ENCODE measurements at regions not wholly inside any gene's neighbourhood (a gene's known extent, or its start where the extent isn't known, plus 50 kb on each side); places are given as distances from the start of the nearest gene placed in this dataset.

DNA sequence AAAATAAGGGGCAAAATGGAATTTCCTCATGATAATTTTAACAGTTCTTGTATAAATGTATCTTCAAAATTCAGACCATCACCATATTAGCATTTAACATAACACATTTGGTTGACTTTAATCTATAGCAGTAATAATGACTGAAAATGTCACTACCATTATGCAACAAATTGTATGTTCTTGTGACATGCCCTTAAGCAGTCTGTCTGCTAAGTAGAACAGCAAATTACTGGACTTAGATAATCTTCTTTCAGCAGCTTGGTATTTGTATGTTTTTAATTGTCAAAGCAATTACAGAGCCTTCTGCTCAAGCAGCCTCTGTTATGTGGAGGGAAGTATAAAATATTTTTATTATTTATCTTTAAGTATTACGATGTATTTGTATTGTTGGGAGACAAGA is 214.3 kb upstream of the NXPH2 start:
- no peak for DNase-seq

DNA sequence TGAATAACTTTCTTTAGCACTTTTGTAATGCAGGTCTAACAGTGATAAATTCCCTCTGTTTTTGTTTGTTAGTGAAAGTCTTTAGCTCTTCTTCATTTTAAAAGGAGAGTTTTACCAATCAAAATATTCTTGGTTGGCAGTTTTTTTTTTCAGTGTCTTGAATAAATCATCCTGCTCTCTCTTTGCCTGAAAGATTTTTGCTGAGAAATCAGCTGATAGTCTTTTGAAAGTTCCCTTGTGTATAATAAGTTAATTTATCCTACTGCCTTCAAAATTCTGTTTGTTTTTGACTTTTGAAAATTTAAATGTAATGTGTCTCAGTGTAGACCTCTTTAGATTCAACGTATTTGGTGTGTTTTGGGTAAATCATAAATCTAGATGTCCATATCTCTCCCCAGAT is 205.7 kb upstream of the NXPH2 start:
- no peak for DNase-seq

DNA sequence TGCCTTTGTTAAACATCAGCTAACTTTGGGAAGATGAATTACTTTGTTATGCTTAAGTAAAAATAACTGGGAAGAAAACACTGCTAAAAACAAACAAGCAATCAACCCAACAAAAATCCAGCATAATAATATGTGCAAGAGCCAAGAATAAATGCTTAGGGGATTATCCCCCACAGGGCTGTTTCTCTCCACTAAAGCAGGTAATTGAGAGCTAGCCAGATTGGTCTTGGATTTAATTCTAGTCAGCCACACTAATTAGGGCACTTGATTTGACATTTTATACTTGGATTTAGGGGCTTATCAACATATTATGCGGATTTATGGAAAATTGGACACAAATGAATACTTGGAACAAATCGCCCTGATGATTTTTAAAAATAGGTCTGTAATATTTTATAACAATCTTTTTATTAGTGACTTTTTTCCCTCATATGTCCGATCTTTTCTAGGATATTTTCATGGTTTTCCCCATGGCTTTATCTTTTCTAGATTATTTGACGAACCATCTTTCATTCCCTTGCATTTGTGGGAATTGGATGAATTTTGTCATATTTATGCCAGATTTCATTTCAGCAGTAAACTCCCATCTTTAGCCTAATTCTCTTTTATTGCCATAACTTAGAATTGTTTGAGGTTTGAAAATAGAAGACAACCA is 199.1 kb upstream of the NXPH2 start:
- no peak for DNase-seq

DNA sequence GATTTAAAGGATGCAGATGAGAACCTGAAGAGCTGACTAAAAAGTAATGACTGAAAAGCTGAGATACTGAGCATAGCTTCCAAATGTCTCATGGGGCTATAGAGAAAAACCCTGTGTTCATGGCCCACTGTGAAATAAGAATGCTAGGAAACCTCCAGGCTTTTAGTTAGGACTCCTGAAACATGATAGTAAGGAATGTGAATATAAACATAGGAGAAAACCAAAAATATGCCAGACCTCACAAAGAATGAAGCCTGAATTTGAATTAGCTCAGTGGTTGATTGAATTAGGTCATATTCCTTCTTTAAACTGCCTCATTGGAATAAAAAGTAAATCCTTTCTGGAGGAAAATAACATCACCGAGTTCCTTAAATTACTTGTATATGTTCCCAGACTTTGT is 194.5 kb upstream of the NXPH2 start:
- DNase-seq, result no peak

DNA sequence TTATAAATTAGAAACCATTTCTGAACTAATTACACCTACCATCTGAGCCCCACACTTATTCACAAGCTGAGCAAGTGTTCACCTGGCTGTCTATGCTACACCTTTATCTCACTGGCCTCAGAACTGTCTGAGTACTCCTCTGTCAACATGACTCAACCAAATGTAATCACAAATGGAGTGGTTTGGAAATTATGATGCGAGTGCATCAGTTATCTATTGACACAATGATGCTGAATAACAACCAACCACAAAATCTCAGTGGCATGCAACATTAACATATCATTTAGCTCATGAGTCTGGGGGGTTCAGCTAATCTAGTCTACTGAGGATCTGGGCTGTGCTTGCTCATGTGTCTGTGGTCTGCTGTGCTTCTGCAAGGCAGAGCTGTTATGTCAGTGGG is 184.2 kb upstream of the NXPH2 start:
- no peak for DNase-seq

DNA sequence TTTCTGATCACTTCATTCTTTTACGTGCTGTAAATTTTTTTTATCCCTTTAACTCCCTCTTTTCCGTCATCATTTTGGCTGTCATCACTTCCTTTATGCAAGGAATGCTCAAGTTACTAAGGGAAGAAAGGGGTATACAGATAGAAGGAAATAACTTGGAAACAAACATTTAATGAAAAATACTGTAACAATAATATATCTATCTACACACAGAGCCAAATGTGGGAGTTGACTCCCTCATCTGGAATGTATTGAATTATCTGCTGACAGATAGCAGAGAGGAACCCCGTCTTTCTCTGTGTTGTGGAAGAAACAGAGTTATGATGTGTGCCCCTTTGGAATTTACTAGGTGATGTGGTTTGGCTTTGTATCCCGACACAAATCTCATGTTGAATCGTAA is 182.5 kb upstream of the NXPH2 start:
- no peak for DNase-seq

DNA sequence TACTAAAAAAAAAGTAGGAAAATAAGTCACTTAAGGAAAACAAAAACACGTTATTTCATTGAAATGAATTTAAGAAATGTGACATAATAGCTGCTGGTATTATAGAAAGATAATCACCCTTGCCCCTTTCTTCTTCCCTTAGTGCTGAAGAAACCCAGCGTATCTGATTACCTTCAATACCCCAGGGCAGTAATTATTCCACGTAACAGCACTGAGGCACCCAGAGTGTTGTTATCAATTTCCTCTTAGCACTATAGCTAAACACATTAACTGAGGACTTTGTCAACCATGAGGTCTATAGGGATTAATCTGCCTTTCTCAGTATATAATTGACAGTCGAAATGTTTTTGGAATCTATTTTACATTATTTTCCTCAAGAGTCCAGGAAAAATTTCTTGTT is 180.0 kb upstream of the NXPH2 start:
- no peak for DNase-seq

DNA sequence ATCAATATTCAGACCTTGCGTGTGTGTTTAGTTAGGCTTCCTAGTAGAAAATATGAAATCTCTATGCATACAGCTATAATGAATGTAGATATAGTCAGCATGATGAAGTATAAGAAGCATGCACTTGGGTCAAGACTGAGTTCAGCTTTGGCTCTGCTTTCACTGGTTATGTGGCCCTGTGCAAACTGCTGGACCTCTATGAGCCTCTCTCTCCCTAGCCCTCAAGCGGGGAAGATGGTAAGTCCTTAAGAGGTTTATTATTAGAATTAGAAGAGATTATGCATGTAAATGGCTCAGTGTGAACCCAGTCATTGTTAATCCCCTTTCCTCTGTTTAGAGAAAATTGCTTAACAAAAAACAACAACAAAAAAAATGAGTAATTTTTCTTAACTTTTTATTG is 178.8 kb upstream of the NXPH2 start:
- no peak for DNase-seq

DNA sequence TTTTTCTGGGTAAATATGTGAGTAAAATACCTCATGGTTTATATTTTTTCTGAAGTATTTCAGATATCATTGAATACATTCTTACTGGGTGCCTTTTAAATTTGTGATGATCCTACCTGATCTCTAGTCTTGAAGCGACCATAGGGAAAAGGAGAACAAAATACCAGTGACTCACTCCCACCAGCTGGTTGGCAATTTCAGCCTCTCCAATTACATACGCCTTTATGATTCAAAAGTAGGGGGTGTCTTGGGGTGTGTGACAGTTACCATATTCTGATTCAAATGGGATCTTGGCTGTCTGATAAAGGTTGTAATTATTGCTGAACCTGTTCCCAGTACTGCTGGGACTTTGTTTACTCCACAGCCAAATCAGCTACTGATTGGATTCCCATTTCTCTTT is 175.9 kb upstream of the NXPH2 start:
- DNase-seq, result peak; percentile 44

DNA sequence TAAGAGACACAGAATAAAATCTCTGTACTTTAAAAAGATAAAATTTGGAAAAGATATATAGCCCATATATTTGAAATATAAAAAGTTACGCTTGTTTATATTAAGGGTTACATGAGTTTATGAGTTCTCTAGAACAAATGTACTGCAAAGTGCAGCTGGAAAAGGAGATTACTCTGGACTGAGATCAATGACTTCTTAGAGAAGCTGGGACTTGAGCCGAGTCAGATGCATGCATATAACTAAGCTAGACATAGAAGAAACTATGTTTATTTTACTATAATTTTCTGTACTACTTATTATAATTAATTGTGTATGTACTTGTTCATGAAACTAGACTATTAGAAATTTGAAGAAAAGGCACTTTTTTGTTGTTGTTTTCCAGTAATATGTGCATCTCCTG is 170.3 kb upstream of the NXPH2 start:
- no peak for DNase-seq

DNA sequence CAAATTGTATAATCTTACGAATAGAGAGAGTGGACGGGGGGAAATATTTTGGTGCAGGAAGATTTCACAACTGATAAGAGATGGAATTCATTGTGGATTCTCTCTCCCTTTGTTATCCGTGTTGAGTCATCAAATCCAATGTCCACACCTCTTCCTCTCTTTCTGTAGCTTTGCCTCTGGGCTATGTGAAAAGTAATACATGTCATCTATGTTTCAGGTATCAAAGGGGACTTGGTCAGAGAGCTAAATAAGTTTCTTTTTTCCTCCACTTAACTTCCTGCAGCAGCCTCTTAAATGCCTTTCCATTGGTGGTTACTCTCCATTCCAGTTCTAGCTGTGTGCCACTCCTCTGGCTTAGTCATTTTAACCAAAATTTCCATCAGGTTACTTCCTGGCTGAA is 169.3 kb upstream of the NXPH2 start:
- DNase-seq, result no peak

DNA sequence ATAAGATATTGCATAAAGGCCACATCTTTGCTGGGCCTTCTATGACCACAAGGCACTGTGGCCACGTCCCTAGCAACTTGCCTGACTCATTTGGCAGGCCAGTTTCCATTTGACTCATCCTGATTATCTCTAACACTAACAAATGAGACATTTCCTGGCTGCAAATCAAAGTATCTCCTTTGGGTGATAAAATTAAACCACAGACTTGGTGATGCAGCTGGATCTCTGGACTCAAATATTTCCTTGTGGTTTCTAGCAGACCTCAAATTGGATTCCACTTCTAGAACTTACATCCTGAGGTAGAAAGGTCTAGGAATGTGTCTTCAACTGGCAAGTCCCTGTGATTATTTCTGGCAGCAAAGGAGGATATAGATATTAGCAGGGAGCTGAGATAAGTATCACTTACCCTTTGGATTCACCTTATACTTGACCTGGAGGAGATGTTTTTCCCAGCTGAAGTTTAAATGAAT is 167.9 kb upstream of the NXPH2 start:
- no peak for DNase-seq

DNA sequence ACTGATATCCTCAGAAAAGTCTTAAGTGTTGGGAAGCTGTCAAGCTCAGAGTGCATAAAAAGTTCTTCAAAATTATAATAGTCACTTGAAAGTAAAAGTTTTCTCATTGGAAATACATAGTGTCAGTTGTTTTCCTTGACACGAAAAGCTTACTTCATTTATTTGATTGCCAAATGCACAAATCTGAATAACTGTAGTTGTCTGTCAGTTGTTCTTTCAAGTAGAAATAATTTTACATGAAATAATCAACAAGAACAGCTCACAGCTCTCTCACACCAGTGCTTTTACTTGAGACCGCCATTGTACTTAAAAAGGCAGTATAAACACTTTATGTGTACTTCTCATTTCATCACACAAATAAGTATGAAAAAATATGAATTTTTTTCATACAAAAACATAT is 163.3 kb upstream of the NXPH2 start:
- DNase-seq, result no peak

DNA sequence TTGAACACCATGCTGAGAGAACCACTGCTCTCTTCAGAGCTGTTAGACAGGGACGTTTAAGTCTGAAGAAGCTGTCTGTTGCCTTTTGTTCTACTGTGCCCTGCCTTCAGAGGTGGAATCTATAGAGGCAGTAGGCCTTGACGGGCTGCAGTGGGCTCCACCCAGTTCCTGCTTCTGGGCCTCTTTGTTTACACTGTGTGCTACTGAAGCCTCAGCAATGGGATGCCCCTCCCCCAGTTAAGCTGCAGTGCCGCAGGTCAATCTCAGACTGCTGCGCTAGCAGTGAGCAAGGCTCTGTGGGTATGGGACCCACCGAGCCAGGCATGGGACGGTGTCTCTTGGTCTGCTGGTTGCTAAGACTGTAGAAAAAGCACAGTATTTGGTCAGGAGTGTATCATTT is 162.3 kb upstream of the NXPH2 start:
- no peak for DNase-seq

DNA sequence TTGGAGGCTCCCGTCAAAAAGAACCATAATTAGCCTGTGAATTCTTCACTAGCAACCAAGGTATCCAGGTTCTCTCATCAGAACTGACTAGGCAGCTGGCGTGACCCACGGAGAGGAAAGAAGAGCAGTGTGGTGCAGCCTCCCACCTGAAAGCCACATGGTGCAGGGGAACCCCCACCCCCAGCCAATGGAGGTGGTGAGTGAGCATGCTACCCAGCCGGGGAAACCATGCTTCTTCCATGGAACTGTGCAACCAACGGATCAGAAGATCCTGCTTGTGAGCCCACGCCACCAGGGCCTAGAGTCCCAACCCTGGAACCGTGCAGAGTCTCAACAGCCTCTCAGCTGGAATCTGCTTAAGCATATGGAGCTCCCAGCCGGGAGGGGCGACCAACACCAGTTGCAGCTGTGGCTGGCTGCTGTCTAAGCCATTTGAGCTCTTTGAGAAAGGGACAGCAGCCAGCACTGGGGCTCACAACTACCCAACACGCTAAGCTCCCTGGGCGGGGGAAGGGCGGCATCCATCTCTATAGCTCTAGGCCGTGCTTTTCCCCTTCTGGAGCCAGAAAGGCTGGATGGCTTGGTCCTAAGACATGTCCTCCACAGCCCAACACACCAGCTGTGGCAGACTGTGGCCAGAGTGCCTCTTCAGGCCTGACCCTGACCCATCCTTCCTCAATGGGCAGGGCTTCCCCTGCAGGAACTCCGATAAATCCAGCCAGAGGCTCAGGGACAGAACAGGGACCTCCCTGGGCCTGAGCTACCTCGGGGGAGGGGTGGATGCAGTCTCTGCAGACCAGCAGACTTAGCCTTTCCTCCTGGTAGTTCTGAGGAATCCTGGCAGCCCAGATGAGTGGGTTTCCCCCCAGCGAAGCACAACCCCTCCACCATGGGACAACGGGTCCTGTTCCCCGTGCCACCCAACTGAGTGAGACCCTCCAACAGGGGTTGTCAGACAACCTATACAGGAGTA is 151.4 kb upstream of the NXPH2 start:
- DNase-seq, result no peak

DNA sequence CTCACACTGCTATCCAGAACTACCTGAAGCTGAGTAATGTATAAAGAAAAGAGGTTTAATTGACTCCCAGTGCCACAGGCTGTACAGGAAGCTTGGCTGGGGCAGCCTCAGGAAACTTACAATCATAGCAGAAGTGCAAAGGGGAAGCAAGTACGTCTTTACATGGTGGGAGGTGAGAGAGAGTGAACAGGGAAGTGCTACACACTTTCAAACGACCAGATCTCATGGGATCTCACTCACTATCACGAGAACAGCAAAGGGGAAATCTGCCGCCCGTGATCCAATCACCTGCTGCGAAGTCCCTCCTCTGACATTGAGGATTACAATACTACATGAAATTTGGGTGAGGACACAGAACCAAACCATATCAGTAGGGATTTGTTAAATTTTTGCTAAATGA is 150.4 kb upstream of the NXPH2 start:
- no peak for DNase-seq

DNA sequence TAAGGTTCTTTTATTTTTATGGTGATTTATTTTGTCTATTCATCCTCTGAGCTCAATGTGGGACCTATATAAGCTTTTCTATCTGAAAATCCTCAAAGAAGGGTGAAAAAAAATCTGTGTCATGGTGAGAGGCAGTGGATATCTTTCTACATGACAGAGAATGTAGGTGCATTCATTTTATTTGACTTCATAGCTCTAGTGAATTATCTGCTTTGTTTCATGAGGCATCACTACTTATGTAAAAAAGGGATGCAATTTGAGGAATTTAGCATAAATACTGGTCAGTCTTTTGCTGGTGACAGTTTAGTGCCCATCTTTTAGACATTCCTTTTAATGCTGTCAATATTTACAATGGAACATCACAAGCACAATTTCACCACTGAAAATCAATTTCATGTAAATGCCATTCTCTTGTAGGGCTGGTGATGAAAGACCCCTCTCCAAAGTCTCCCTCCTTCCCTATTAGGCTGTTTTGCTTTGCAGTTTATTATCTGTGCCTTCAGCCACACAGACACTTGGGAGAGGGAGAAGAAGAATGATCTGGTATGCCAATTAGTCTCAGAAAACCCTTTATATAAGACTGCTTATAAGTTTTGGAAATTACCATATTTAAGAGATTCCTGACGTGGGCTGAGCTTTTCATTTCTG is 148.3 kb upstream of the NXPH2 start:
- DNase-seq, result no peak

DNA sequence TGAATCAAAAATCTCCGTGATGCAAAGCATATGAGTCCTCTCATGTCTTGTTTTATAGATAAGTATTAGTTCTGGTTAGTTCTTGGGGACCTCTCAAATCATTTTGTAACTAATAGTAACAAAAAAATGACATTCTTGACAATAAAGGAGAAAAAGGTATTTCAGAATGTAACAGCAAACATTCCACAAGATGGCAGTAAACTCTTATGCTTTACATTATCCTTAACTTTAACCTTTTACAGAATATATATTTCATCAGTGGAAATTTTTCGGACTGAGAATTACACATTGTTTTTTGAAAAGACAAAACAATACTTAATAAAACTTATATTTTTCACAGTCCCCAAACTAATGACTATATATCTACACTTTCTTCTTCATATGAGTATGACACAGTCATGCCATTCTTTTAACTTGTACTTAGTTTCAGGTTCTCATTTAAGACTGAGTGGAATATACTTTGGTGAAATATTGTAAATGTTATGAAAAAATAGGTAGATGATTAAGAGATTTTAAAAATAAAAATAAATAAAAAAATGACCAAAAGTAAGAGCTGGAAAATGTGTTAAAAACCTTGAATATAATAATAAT is 142.9 kb upstream of the NXPH2 start:
- DNase-seq, result no peak

DNA sequence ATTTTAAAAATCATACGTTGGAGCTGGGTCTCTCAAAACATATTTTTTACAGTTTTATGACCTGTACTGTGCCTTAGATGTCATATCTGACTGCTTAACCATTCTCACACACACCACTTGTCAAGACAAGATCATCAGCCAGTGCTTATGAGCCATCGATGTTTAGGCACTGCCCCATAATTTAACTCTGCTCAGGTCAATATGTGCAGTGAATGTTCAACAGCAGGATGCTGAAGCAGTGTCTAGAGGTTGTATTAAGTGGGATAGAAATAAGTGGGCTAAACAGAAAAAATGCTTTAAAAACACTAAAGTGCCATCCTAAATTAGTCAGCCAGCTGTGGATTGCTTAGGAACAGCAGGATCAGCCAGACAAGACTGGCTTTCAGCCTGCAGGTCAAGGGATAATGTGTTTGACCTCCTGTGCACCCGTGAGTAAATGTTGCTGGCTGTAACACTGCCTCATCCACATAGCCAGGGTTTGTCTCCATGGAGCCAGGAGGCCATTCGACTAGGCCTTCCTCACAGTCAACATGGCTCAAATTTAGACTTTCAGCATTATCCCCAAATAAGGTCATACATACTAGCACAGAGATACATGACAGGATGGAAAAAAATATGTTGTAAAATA is 139.0 kb upstream of the NXPH2 start:
- DNase-seq, result no peak

DNA sequence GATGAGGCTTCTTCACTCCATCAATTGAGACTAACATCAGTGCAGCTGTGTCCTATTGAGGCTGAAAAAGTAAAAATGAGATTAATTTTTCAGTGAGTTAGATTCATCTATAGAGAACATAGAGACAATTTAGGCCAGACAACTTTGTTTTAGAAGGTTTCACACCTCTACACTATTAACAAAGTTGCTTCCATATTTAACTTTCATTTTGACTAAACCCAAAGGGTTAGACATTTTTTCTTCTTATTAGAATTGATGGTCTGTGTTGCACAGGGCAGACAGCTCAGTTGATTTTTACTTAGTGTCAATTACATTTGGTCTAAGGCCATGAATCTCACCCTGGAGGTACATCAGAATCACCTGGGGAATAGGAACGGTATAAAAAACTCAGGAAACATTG is 130.2 kb upstream of the NXPH2 start:
- no peak for DNase-seq

DNA sequence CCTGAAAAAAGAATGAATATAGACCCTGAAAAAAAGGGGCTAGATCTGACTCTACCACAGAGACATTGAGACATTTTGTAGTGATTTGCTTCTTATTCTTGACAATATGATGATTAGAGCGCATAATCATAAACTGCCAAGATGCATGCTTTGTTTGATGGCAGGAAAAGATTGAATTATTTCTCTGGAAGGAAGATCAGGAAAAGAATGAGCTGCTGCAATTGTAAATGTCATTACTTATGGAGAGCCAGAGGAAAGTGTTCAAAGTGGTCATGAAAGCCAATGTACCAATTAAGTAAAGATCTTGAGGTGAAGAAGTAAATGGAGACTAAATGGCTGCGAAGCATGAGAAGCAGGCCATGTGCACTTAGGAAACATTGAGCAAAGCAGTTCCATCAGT is 126.4 kb upstream of the NXPH2 start:
- DNase-seq, result no peak

DNA sequence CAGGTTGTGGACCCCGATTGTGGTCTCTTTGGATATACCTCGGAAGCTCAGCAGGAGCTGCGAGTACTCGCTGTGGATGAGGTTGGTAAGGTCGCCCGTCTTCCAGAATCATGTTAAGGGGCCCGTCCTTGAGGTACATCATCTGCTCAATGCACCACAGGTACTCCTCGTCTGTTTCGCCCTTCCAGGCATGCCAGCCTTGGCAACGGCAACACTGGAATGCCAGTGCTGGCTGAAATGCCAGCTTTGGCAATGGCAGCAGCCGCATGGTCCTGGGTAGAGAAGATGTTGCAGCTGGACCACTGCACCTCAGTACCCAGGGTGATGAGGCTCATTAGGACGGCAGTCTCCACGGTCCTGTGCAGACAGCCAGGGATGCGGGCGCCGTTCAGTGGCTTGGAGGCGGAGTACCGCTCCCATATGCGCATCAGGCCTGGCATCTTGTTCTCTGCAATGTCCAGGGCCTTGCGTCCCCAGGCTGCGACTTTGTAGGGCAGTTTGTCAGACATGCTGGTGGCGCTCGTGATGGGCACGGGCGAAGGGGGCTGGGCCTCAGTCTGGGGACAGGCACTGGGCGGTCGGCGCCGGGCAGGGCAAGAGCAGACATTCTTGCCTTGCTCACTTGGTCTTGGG is 122.2 kb upstream of the NXPH2 start:
- no peak for DNase-seq

DNA sequence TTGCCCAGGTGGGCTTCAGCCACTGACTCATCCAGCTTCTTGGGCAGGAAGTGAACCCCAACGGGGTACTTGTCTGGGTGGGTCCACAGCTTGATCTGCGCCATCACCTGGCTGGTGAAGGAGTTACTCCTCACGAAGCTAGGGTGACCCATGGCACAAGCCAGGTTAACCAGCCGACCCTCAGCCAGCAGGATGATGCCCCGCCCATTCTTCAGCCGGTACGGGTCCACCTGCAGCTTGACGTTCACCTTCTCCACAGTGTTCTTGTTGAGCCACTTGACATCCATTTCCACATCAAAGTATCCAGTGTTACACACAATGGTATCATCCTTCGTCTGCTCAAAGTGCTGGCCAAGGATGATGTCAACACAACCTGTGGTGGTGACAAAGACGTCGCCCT is 121.3 kb upstream of the NXPH2 start:
- no peak for DNase-seq

Measured in NCI-H2081 treated with DMSO at 0.1 percent for 48 hours (cell line).